Loucy (cell line): ENCODE measurements at regions not wholly inside any gene's neighbourhood (a gene's known extent, or its start where the extent isn't known, plus 50 kb on each side); places are given as distances from the start of the nearest gene placed in this dataset.
A peak's percentile ranks its signal among the peaks of the same experiment; 100 is the strongest.

Experiments used
- H2AFZ ChIP-seq: fragments of 200-600 bp; sonication (generic); 2 replicates; pipeline ENCODE4 v1.6.0; 2016; ENCODE audit warnings: antibody characterized with exemption, mild to moderate bottlenecking, low read length, moderate library complexity
- H3F3A ChIP-seq: fragments of 200-600 bp; 2 replicates; pipeline ENCODE4 v1.6.0; 2016; ENCODE audit warnings: antibody characterized with exemption, low read depth, mild to moderate bottlenecking
- H3K27me3 ChIP-seq: fragments of 200-600 bp; sonication (generic); 2 replicates; pipeline ENCODE4 v1.6.1; 2014; ENCODE audit warnings: low read length, mild to moderate bottlenecking; ENCODE audit not compliant: insufficient read depth, poor library complexity, severe bottlenecking
- H3K36me3 ChIP-seq: fragments of 200-600 bp; sonication (generic); 2 replicates; pipeline ENCODE4 v1.6.1; 2016; ENCODE audit warnings: low read length; ENCODE audit not compliant: insufficient read depth
- H3K4me1 ChIP-seq: fragments of 200-600 bp; sonication (generic); 2 replicates; pipeline ENCODE4 v1.5.1; 2014; ENCODE audit warnings: low read length, mild to moderate bottlenecking; ENCODE audit not compliant: insufficient read depth, poor library complexity, severe bottlenecking
- H3K4me2 ChIP-seq: fragments of 200-600 bp; sonication (generic); 2 replicates; pipeline ENCODE4 v1.6.0; 2014; ENCODE audit warnings: antibody characterized with exemption, low read length, low read depth, mild to moderate bottlenecking; ENCODE audit not compliant: poor library complexity, severe bottlenecking
- H3K4me3 ChIP-seq: fragments of 200-600 bp; sonication (generic); 2 replicates; pipeline ENCODE4 v1.5.1; 2014; ENCODE audit warnings: low read length, mild to moderate bottlenecking, mixed read lengths; ENCODE audit not compliant: poor library complexity, severe bottlenecking
- H3K79me2 ChIP-seq: fragments of 200-600 bp; sonication (generic); 2 replicates; pipeline ENCODE4 v1.6.1; 2014; ENCODE audit warnings: low read length; ENCODE audit not compliant: insufficient read depth
- H3K9ac ChIP-seq: fragments of 200-600 bp; sonication (generic); 2 replicates; pipeline ENCODE4 v1.6.0; 2014; ENCODE audit warnings: mild to moderate bottlenecking, low read depth, low read length, moderate library complexity; ENCODE audit not compliant: poor library complexity, severe bottlenecking
- H3K9me2 ChIP-seq: fragments of 200-600 bp; sonication (generic); replicated peaks from 2 replicates; pipeline ENCODE4 v1.6.1; 2016; ENCODE audit warnings: low read depth, low read length, mixed read lengths
- H3K9me3 ChIP-seq: fragments of 200-600 bp; sonication (generic); 2 replicates; pipeline ENCODE4 v1.6.1; 2014; ENCODE audit warnings: mild to moderate bottlenecking, antibody characterized with exemption, low read length, low read depth; ENCODE audit not compliant: insufficient read depth
- H4K20me1 ChIP-seq: fragments of 200-600 bp; sonication (generic); 2 replicates; pipeline ENCODE4 v1.6.0; 2014; ENCODE audit warnings: antibody characterized with exemption, low read length, mild to moderate bottlenecking; ENCODE audit not compliant: insufficient read depth, poor library complexity, severe bottlenecking
- CTCF ChIP-seq: fragments of 200-600 bp; sonication (generic); conservative IDR thresholded peaks from 2 replicates; pipeline ENCODE4 v1.5.1; 2014; ENCODE audit warnings: mild to moderate bottlenecking, antibody characterized with exemption, low read length
- EZH2phosphoT487 ChIP-seq: fragments of 200-600 bp; IDR thresholded peaks from 2 replicates; pipeline ENCODE4 v1.6.1; 2018; ENCODE audit warnings: antibody characterized with exemption, mild to moderate bottlenecking, moderate library complexity, borderline replicate concordance

- Histone ChIP-seq H3K9me3 (no peaks in the 10 kb centered on the region; the same call in 1 of the 2 replicates), H3K4me1 (no peaks in the 10 kb centered on the region), H3K27me3 (no peaks in the 10 kb centered on the region), H3K9ac (no peak overlapping the region), H3K9me2 (no peaks in the 10 kb centered on the region), H3K4me3 (no peak overlapping the region), H3K79me2 (no peaks in the 10 kb centered on the region), H2AFZ (no peak overlapping the region), H3K36me3 (no peaks in the 10 kb centered on the region), H4K20me1 (no peaks in the 10 kb centered on the region), H3F3A (no peaks in the 10 kb centered on the region), H3K4me2 (no peak overlapping the region)
- TF ChIP-seq CTCF (no peak), EZH2phosphoT487 (no peak)
These were observed 63.5 kb upstream of the MOCS2 start for GRCh38 chr5:53173083-53173482.

- Histone ChIP-seq H3K9ac (no peak overlapping the region), H4K20me1 (no peaks in the 10 kb centered on the region), H3K36me3 (no peaks in the 10 kb centered on the region), H3K4me1 (peaks cover 38% of the 10 kb centered on the region), H3K27me3 (no peaks in the 10 kb centered on the region), H2AFZ (no peak overlapping the region), H3F3A (0 out of 2 replicates have a peak, but pooled peaks cover 4% of the 10 kb centered on the region), H3K79me2 (no peaks in the 10 kb centered on the region), H3K9me3 (no peaks in the 10 kb centered on the region; the same call in 1 of the 2 replicates), H3K4me3 (no peak overlapping the region), H3K9me2 (no peaks in the 10 kb centered on the region), H3K4me2 (no peak overlapping the region)
- no peak for TF ChIP-seq CTCF
- no peak for TF ChIP-seq EZH2phosphoT487
These were observed 69.3 kb upstream of the MOCS2 start for GRCh38 chr5:53178830-53179229.

- Histone ChIP-seq H3K27me3 (no peaks in the 10 kb centered on the region), H2AFZ (no peak overlapping the region; the same call in 1 of the 2 replicates), H3K4me3 (no peak overlapping the region), H3K36me3 (no peaks in the 10 kb centered on the region), H4K20me1 (no peaks in the 10 kb centered on the region), H3K4me1 (peaks cover 46% of the 10 kb centered on the region), H3K4me2 (peak overlapping the region; percentile 65), H3K9me2 (no peaks in the 10 kb centered on the region), H3K79me2 (no peaks in the 10 kb centered on the region), H3K9me3 (no peaks in the 10 kb centered on the region; the same call in 1 of the 2 replicates), H3K9ac (no peak overlapping the region), H3F3A (0 out of 2 replicates have a peak, but pooled peaks cover 7% of the 10 kb centered on the region)
- TF ChIP-seq EZH2phosphoT487 (no peak), CTCF (no peak)
These were observed 70.1 kb upstream of the MOCS2 start for GRCh38 chr5:53179691-53180090.
